ENCODE measurements at regions not wholly inside any gene's neighbourhood (a gene's known extent, or its start where the extent isn't known, plus 50 kb on each side); places are given as distances from the start of the nearest gene placed in this dataset.

DNA sequence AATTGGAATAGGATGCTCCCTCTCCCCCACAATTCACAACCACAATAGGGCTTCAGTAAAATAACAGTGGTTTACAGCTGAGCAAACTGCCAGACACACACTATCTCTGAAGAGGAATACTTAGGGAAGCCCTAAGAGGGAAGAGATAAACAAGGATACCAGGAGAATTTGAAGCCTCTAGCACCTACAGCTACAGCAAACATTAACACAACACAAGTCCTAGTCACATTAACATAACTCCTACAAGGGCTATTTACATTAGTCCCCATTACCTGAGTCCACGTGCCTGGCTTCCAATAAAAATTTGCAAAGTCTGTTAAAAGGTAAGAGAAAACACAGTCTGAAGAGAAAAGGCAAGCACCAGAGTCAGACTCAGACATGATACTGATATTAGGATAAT lies 346.9 kb upstream of the CDIN1 start:
- TF ChIP-seq, protein P1, sequence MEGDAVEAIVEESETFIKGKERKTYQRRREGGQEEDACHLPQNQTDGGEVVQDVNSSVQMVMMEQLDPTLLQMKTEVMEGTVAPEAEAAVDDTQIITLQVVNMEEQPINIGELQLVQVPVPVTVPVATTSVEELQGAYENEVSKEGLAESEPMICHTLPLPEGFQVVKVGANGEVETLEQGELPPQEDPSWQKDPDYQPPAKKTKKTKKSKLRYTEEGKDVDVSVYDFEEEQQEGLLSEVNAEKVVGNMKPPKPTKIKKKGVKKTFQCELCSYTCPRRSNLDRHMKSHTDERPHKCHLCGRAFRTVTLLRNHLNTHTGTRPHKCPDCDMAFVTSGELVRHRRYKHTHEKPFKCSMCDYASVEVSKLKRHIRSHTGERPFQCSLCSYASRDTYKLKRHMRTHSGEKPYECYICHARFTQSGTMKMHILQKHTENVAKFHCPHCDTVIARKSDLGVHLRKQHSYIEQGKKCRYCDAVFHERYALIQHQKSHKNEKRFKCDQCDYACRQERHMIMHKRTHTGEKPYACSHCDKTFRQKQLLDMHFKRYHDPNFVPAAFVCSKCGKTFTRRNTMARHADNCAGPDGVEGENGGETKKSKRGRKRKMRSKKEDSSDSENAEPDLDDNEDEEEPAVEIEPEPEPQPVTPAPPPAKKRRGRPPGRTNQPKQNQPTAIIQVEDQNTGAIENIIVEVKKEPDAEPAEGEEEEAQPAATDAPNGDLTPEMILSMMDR (IDR thresholded peaks at IDR 0.05), result no peak
- no peak for TF ChIP-seq POLR2A (IDR thresholded peaks at IDR 0.05)
- TF ChIP-seq EP300 (IDR thresholded peaks at IDR 0.05), result no peak

All from tibial nerve (tissue), 4 donors.